ENCODE measurements at regions not wholly inside any gene's neighbourhood (a gene's known extent, or its start where the extent isn't known, plus 50 kb on each side); places are given as distances from the start of the nearest gene placed in this dataset.

GRCh38 chrX:95585321-95585720 lies 1099.3 kb upstream of the DIAPH2 start:
- no peak for TF ChIP-seq FOXM1 (IDR thresholded peaks at IDR 0.05; ENCODE audit: borderline replicate concordance, low read depth)
- TF ChIP-seq TAF1 (IDR thresholded peaks at IDR 0.05; ENCODE audit: low read depth) = no peak
- no peak for TF ChIP-seq YY1 (IDR thresholded peaks at IDR 0.05; ENCODE audit: low read depth)
- no peak for TF ChIP-seq ZBTB7A (IDR thresholded peaks at IDR 0.05; ENCODE audit: low read depth)
- TF ChIP-seq TEAD4 (IDR thresholded peaks at IDR 0.05) = no peak
- no peak for TF ChIP-seq REST (IDR thresholded peaks at IDR 0.05; ENCODE audit: low read depth)
- TF ChIP-seq RAD21 (IDR thresholded peaks at IDR 0.05; ENCODE audit: low read depth) = no peak
- TF ChIP-seq EP300 (IDR thresholded peaks at IDR 0.05; ENCODE audit: borderline replicate concordance) = no peak
- no peak for TF ChIP-seq NFIC (IDR thresholded peaks at IDR 0.05)

- TF ChIP-seq MAX (IDR thresholded peaks at IDR 0.05) = no peak
- no peak for TF ChIP-seq CEBPB (IDR thresholded peaks at IDR 0.05)
- TF ChIP-seq CREB1 (IDR thresholded peaks at IDR 0.05; ENCODE audit: low read depth) = no peak
- TF ChIP-seq EGR1 (IDR thresholded peaks at IDR 0.05) = no peak
- TF ChIP-seq REST (IDR thresholded peaks at IDR 0.05; ENCODE audit: low read depth) = no peak
- TF ChIP-seq FOXM1 (IDR thresholded peaks at IDR 0.05; ENCODE audit: borderline replicate concordance, low read depth) = no peak
- TF ChIP-seq USF1 (IDR thresholded peaks at IDR 0.05) = no peak
- no peak for TF ChIP-seq RAD21 (IDR thresholded peaks at IDR 0.05; ENCODE audit: low read depth)
Measured at GRCh38 chrX:95612350-95612749, 1072.3 kb upstream of the DIAPH2 start.

- TF ChIP-seq YY1 (IDR thresholded peaks at IDR 0.05; ENCODE audit: low read depth) (no peak), NFIC (IDR thresholded peaks at IDR 0.05) (no peak), ZBTB7A (IDR thresholded peaks at IDR 0.05; ENCODE audit: low read depth) (no peak), REST (IDR thresholded peaks at IDR 0.05; ENCODE audit: low read depth) (no peak), TCF12 (IDR thresholded peaks at IDR 0.05; ENCODE audit: low read depth) (no peak)
Measured at GRCh38 chrX:95622200-95622599, 1062.4 kb upstream of the DIAPH2 start.

- TF ChIP-seq EGR1 (IDR thresholded peaks at IDR 0.05) = no peak
- TF ChIP-seq RAD21 (IDR thresholded peaks at IDR 0.05; ENCODE audit: low read depth) = no peak
- TF ChIP-seq TAF1 (IDR thresholded peaks at IDR 0.05; ENCODE audit: low read depth) = no peak
- no peak for TF ChIP-seq USF1 (IDR thresholded peaks at IDR 0.05)
- no peak for TF ChIP-seq CEBPB (IDR thresholded peaks at IDR 0.05)
- TF ChIP-seq ZBTB7A (IDR thresholded peaks at IDR 0.05; ENCODE audit: low read depth) = no peak
- TF ChIP-seq NFIC (IDR thresholded peaks at IDR 0.05) = no peak
- TF ChIP-seq TCF12 (IDR thresholded peaks at IDR 0.05; ENCODE audit: low read depth) = no peak
- no peak for TF ChIP-seq EP300 (IDR thresholded peaks at IDR 0.05; ENCODE audit: borderline replicate concordance)
- TF ChIP-seq TEAD4 (IDR thresholded peaks at IDR 0.05) = no peak
- no peak for TF ChIP-seq CREB1 (IDR thresholded peaks at IDR 0.05; ENCODE audit: low read depth)
- TF ChIP-seq MAX (IDR thresholded peaks at IDR 0.05) = no peak
- TF ChIP-seq FOXM1 (IDR thresholded peaks at IDR 0.05; ENCODE audit: borderline replicate concordance, low read depth) = no peak
- no peak for TF ChIP-seq REST (IDR thresholded peaks at IDR 0.05; ENCODE audit: low read depth)
- TF ChIP-seq YY1 (IDR thresholded peaks at IDR 0.05; ENCODE audit: low read depth) = no peak
Measured at GRCh38 chrX:95626748-95627147, 1057.9 kb upstream of the DIAPH2 start.

Measured in Ishikawa (cell line).